ENCODE measurements at regions not wholly inside any gene's neighbourhood (a gene's known extent, or its start where the extent isn't known, plus 50 kb on each side); places are given as distances from the start of the nearest gene placed in this dataset.

- no peak for DNase-seq
Measured at GRCh38 chr4:3703677-3704521, 62.3 kb upstream of the ADRA2C start.

- no peak for DNase-seq
Measured at GRCh38 chr4:3703343-3703676, 62.9 kb upstream of the ADRA2C start.

- no peak for DNase-seq
Measured at GRCh38 chr4:3702561-3703221, 63.5 kb upstream of the ADRA2C start.

- no peak for DNase-seq
Measured at GRCh38 chr4:3701736-3702560, 64.2 kb upstream of the ADRA2C start.

- no peak for DNase-seq
Measured at GRCh38 chr4:3701271-3701734, 64.9 kb upstream of the ADRA2C start.

GRCh38 chr4:3700736-3701135 lies 65.4 kb upstream of the ADRA2C start:
- no peak for DNase-seq

GRCh38 chr4:3700223-3700622 lies 66.0 kb upstream of the ADRA2C start:
- no peak for DNase-seq

GRCh38 chr4:3699678-3700077 lies 66.5 kb upstream of the ADRA2C start:
- no peak for DNase-seq

GRCh38 chr4:3699261-3699660 lies 66.9 kb upstream of the ADRA2C start:
- DNase-seq = no peak

GRCh38 chr4:3697033-3697432 lies 69.2 kb upstream of the ADRA2C start:
- no peak for DNase-seq

GRCh38 chr4:3690551-3691152 lies 75.5 kb upstream of the ADRA2C start:
- no peak for DNase-seq

GRCh38 chr4:3689576-3690550 lies 76.3 kb upstream of the ADRA2C start:
- no peak for DNase-seq

GRCh38 chr4:3689006-3689405 lies 77.2 kb upstream of the ADRA2C start:
- no peak for DNase-seq

GRCh38 chr4:3688018-3688998 lies 77.9 kb upstream of the ADRA2C start:
- DNase-seq = no peak

- no peak for DNase-seq
Measured at GRCh38 chr4:3687538-3687937, 78.6 kb upstream of the ADRA2C start.

GRCh38 chr4:3686753-3687152 lies 79.4 kb upstream of the ADRA2C start:
- DNase-seq = no peak

- DNase-seq = no peak
Measured at GRCh38 chr4:3685081-3685645, 81.0 kb upstream of the ADRA2C start.

- DNase-seq = no peak
Measured at GRCh38 chr4:3684546-3684945, 81.6 kb upstream of the ADRA2C start.

- no peak for DNase-seq
Measured at GRCh38 chr4:3683744-3684421, 82.3 kb upstream of the ADRA2C start.

All from DMS 273 treated with DMSO at 0.1 percent for 48 hours (cell line).